Ramos (cell line): ENCODE measurements at regions not wholly inside any gene's neighbourhood (a gene's known extent, or its start where the extent isn't known, plus 50 kb on each side); places are given as distances from the start of the nearest gene placed in this dataset.

ENCODE experiments used
- in situ Hi-C: fragments of 300-500 bp; cut with MboI; formaldehyde crosslinking; loops from one replicate; pipeline ENCODE4 v1.14.3; 2022; ENCODE audit warnings: low sequenced_read_pairs; ENCODE audit not compliant: unreplicated experiment

DNA sequence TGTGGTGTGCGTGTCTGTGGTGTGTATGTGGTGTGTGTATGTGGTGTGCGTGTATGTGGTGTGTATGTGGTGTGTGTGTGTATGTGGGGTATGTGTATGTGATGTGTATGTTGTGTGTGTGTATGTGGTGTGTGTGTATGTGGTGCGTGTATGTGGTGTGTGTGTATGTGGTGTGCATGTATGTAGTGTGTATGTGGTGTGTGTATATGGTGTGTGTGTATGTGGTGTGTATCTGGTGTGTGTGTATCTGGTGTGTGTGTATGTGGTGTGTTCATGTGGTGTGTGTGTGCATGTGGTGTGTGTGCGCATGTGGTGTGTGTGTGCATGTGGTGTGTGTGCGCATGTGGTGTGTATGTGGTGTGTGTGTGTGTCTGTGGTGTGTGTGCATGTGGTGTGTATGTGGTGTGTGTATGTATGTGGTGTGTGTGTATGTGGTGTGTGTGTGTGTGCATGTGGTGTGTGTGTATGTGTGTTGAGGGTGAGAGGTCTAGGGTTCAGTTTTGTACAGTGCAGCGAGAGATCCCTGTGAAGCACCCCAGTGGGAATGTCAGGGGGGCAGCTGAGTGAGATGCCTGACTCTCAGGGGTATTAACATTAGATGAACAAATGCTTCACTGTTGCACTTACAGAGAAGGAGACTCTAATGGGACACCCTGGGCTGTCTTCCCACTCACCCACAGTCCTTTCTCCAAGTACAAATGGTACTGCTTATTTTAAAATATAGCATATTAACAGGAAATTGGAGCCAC, 61.3 kb upstream of the MEDAG start:
- in situ Hi-C loops = no loop called here

- in situ Hi-C loops = no loop called here
Measured at GRCh38 chr13:30845297-30846214, 60.5 kb upstream of the MEDAG start.

- in situ Hi-C loops = no loop called here
Measured at GRCh38 chr13:30846311-30846710, 59.8 kb upstream of the MEDAG start.

- in situ Hi-C loops = no loop called here
Measured at GRCh38 chr13:30846866-30847265, 59.2 kb upstream of the MEDAG start.

DNA sequence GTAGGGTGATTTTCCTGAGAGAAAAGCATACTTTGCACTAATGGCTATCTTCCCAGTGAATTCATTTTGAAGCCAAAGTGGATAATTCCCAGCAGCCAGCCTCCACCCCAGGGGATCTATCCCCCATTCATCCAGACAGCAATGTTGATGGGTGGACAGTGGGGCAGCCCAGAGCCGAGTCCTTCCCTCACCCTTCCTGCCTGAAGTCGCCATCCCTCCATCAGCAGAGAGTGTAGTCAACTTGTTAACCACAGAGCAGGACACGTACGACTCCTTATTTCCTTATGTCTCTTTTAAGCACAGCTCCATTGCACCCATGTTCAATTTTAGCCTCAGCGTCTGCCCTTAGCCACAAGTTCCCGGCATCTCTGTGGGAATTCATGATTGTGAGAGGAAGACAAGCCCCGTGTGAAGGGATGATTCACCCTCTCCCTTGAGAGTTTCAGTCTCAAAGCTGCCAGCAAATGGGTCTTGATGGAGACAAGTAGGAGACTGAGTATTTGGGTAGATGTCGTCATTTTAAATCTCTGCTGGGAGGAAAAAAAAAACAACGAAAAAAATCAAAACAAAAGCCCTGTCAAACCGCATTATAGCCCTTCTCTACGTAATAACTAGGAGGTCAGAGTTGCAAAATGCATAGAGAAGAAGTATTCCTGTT, 58.3 kb upstream of the MEDAG start:
- in situ Hi-C loops = no loop called here

GRCh38 chr13:30848332-30849027, 57.6 kb upstream of the MEDAG start:
- in situ Hi-C loops = no loop called here

GRCh38 chr13:30849611-30850010, 56.5 kb upstream of the MEDAG start:
- in situ Hi-C loops = no loop called here

GRCh38 chr13:30850204-30850866, 55.7 kb upstream of the MEDAG start:
- in situ Hi-C loops = no loop called here

GRCh38 chr13:30850867-30851211, 55.2 kb upstream of the MEDAG start:
- in situ Hi-C loops = no loop called here

GRCh38 chr13:30851697-30852096, 54.4 kb upstream of the MEDAG start:
- in situ Hi-C loops = no loop called here

GRCh38 chr13:30855569-30855968, 50.5 kb upstream of the MEDAG start:
- in situ Hi-C loops = no loop called here

DNA sequence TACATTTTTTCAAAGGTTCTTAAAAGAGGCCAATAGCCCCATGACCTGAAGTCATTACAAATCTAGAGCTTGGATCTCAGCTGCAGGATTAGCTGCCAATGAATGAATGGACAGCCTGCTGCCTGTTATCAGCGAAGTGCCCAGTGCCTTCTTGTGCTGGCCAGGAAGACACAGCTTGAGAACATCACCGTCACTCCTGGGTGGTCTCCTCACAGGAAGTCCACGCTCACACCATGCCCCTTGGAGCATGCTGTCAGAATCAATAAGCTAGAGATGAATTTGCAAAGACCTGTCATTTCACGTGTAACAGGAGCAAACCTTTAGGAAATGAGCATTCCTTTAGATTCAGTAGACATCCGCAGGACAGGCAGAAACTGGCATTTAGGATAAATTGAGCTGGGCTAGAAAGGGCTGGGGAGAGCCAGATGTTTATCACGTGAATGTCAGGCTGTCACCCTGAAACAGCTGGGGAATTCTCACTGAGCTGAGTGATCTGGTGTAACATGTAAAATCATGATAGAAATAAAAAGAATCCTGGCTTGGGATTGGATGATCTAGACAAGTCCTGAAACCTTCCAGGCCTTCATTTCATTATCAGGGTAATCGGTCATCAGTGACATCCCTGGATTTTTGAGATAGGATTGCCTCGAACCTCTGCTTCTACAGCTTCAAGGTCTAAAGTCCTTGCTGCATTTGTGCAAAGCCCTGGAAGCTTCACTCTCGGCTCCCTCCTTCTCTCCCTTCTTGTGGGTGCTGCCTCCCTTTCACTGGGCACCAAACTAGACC, 49.9 kb upstream of the MEDAG start:
- in situ Hi-C loops = no loop called here
